ENCODE measurements at regions not wholly inside any gene's neighbourhood (a gene's known extent, or its start where the extent isn't known, plus 50 kb on each side); places are given as distances from the start of the nearest gene placed in this dataset.

GRCh38 chr2:204289066-204289465 lies 256.2 kb upstream of the PARD3B start:
- TF ChIP-seq, protein P1, sequence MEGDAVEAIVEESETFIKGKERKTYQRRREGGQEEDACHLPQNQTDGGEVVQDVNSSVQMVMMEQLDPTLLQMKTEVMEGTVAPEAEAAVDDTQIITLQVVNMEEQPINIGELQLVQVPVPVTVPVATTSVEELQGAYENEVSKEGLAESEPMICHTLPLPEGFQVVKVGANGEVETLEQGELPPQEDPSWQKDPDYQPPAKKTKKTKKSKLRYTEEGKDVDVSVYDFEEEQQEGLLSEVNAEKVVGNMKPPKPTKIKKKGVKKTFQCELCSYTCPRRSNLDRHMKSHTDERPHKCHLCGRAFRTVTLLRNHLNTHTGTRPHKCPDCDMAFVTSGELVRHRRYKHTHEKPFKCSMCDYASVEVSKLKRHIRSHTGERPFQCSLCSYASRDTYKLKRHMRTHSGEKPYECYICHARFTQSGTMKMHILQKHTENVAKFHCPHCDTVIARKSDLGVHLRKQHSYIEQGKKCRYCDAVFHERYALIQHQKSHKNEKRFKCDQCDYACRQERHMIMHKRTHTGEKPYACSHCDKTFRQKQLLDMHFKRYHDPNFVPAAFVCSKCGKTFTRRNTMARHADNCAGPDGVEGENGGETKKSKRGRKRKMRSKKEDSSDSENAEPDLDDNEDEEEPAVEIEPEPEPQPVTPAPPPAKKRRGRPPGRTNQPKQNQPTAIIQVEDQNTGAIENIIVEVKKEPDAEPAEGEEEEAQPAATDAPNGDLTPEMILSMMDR (IDR thresholded peaks at IDR 0.05): no peak
- TF ChIP-seq POLR2A (IDR thresholded peaks at IDR 0.05): no peak

Data from right lobe of liver (tissue), 4 donors.